Activated naive CD4-positive, alpha-beta T cell treated with anti-CD3 and anti-CD28 coated beads, Interleukin-2, amount 50 U/mL, for 16 hours (primary cell): ENCODE measurements at regions not wholly inside any gene's neighbourhood (a gene's known extent, or its start where the extent isn't known, plus 50 kb on each side); places are given as distances from the start of the nearest gene placed in this dataset.
A peak's percentile ranks its signal among the peaks of the same experiment; 100 is the strongest.
"Not testable (repeated sequence)": the region's sequence is repeated elsewhere in the genome, so short reads cannot be mapped to it uniquely, and the experiment has no call there.

ENCODE experiments used
- DNase-seq: peaks from one replicate; pipeline ENCODE4 v3.0.0-alpha.2; 2020

DNA sequence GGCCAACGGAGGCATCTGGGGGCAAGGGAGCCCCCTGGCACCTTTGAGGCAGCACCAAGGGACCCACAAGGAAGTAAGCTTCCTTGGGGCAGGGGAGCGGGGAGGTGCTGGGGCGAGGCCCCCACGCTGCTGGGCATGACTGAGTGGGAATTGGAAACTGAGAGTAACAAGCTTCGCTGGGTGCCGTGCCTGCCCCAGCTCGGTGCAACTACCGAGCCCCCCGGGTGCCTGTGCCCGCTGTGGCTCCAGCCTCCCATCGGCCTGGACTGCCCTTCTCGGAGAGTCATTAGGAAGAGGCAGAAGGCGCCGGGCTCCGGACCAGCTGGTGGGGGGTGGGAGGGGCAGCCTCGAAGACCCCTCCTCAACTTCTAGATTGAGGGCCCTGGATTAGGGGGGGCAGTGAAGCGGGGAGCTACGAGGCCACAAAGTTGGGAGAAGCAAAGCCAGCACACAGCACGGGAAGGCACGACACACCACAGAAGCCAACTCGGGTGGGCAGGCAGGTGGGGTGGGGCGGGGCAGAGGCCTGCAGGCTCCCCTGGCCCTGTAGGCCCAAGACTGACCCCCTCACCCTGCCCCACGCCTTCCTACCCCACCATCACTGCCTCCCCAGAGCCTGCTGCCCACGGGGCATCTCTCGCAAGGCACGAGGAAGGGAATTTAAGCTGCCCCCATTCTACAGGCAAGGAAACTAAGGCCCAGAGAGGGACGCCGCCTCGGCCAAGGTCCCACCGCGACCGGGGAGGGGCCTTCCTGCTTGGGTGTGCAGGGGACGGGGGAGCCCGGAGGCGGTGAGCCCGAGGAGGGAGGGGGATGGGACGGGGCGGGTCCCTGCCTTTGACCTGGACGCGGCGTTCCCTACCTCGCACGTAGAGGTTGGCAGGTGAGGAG, 83.2 kb downstream of the PTPRS start:
- DNase-seq = no peak

DNA sequence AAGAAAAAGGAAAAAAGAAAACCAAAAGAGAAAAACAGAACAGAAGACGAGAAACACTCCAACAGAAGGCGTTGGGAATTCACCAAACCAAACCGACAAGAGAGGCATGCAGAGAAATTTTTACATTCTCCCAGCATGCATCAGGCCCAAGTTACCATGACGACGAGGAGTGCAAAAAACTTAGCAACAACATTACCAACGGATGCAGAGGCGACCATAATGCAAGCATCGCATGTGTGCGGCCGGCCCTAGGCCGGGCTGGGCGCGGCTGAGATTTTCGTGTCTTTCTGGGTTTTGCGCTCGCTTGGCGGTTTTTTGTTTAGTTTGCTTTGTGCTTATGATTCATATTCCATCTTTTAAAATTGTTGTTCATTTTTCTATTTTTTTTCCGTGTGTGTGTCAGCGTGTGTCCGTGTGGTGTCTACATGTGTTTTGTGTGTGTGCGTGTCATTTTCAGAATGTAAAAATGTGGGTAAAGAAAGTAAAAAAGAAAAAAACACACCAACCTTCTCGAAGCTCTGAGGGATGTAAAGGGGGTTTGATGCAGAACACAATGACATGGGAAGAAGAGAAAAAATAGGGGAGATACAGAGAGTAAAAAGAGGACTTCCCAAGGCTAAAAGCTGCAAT, 84.9 kb downstream of the PTPRS start:
- no peak for DNase-seq

DNA sequence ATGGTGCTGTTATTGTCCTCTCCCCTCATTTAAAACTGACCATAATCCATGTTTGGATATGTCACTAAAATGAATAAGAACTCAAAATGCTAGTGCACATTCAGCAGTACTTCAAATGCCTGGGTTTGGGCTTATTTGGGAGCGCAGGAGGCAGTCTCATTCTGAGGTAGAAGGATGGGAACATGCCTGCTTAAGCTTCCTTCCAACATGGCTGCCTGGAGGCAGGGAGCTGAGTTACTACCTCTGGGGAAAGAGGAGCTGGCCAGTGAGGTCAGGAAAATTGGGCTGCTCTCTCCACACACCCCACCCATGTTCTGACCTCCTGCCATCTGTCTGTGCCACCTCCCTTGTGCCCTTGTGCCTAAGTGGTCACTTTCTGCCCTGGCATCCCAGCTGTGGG, 85.7 kb downstream of the PTPRS start:
- no peak for DNase-seq

DNA sequence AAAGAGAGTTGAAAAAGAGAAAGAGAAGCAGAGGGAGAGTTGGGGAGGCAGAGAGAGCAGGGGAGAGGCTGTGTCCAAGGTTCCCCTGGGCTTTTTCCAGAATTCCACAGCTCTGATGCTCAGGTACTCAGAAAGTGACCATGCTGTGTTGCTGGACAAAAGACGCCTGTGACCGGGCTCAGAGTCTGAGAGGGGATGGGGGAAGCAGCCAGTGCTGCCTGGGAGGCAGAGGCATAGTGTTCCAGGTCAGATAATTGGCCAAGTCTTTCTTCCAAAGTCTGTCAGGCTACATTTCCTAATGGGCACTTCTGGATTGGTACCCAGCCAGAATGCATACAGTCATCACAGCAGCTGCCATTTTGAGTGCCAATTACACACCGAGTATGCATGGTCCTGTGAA, 86.1 kb downstream of the PTPRS start:
- DNase-seq = no peak

DNA sequence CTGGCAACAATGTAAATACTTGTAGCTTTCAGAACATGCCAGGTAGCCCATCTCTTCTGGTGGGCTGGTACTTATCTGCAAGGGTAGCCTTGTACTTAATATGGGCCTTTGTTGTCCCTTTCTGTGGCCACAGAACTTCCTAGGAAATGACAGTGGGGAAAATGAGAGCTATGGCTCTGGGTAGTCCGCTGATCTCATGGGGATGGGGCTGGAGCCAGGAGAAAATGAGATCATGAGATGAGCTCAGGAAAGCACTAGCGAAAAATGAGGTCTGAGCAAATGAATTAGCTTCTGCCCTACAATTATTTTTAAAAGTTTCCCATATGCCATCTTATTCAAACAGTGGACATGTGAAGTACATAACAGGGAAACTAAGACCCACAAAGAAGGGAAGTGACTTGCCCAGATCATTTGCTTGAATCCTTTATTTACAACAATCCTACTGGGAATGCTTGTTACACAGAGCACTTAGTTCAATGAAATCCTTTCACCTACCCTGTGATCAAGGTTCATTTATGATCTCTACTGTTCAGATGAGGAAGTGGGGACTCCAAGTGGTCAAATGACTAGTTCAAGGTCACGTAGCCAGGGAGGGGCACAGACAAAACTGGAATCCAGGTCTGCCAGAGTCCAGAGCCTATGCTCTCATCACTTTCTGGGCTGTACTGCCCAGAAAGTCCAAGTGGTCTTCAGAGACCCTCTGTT, 87.1 kb downstream of the PTPRS start:
- DNase-seq = no peak

DNA sequence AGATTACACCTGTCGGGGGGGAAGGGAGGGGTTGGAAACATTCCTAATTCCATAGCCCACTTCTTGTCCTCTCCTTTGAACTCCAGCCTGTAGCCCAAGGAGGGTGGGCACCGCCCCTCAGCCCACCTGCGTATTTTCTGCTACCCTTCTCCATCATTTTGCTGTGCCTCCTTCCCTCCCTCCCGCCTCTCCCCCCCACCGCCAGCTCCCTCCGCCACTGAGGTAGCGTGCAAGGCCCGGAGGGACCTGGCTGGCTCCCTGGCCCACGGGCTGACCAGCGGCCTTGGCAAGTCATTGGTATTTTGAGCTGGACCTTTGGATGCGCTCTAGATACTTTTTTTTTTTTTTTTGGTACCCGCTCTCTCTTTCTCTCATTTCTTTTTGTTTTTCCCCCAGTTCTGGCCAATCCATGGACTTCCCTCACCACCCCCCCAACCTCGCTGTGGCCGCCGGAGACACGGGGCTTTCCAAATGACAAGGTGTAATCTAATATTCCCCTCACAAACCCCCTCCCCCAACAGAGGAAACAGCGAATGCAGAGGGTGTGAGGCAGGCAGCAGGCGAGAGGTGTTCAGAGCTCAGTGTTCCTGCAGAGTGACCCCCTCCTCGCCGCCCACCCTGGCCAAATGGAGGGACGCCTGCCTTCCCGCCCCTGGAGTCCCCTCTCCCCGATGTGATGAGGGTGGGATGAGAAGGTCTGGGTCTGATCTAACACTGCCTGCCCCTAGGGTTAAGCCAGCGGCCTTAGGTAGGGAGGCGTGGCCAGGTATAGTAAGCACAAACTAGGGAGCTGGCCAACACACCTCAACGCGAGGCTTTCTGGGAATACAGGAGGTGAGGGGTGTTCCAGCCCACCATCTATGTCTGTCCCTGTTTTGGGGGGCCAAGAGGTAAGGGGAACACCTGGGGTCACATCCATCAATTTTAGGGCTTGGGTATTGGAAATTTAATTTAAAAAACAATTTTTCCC, 89.2 kb downstream of the PTPRS start:
- no peak for DNase-seq

DNA sequence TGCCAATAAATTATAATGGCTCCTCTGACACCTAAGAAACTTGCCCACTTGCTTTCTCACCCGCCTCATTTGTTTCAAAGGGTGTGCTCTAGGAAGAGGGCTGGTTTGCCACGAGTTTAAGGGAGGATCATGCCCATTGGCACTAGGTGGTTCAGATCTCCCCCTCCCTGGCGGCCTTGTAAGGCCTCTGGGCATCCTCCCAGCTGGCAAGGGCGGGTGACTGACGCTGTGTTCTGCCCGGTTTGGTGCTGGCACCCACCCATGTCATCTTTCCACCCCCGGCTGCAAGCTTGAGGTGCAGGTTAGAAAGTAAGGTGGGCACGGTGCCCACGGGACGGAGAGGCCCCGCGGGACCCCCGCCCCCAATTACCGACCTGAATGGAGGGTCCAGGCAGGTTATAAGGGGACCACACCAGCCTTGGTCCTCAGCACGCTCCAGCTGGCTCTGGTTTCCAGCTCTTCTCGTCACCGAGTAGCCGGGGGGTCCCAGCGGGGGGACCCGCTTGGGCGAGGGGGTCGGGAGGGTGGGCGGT, 90.4 kb downstream of the PTPRS start:
- no peak for DNase-seq

DNA sequence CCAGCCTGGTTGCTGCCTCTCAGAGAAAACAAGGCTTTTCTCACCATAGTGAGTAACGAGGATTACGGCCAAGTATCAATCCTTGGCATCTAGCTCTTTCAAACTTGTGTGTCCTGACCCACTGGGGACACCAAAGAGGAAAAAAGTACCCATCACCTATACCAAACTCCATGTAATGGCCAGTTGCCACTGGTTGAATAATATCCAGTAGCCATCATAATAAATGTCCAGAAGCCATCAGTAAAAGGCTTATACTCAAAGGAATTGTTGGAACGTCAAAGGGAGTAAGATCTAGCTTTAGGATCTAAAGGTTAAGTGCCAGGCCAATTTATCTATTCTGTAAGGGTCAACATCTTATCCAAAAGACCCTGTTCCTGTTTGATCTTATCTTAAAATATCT, 91.1 kb downstream of the PTPRS start:
- DNase-seq = no peak

DNA sequence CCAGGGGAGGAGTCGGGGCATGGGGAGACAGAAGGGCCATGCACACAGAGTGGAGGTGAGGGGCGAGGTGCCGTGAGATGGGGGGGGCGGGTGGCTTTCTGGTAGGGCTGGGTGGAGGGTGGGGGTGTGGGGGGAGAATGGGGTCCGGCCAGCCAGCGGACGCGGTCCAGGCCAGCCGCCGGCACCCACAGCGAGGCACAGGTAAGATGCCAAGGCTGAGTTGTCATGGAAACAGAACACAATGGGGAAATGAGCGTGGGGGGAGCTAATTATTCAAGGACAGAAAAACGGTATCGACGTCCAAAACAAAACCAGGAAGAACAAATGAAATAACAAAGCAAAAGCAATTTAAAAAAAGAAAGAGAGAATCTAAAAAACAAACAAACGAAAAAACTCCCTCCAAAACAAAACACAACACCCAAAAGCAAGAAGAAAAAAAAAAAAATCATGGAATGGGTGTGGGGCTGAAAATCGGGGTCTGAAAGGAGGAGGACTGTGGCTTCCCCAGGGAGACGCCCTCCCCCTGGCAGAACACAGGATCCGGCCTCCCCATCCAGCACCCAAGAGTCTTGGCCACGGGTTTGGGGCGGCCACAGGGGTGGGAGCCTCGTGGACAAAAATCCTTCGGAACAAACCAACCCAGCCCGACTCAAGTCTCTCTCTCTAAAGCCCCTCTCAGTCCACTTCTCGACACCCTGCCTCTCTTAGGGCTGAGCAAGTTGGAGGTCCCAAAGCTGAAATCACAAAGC, 92.5 kb downstream of the PTPRS start:
- no peak for DNase-seq

DNA sequence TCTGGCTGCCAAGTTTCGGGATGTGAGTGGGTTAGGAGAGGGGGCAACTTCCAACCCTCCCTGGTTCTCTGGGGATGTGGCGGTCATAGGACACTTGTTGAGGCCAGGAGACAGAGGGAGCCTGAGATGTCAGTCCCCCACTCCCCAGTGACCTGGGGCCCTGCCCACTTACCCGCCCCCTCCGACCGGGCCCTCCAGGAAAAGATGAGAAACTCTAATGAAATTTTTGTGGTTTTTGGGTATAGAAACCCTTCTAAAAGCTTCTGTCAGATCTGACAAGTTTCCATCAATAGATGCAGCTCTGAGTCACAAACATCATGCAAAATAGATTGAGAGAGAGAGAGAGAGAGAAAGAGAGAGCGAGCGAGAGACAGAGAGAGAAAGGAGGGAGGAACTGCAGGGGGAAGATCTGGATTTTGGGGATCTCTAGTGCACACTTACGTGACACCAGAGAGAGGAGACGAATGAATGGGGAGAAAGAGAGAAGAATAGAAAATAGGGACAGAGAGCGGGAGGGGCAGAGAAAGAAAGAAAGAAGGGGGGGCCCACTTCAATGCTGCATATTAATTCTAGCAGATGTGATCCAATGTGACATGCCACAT, 94.0 kb downstream of the PTPRS start:
- DNase-seq = peak; percentile 26

DNA sequence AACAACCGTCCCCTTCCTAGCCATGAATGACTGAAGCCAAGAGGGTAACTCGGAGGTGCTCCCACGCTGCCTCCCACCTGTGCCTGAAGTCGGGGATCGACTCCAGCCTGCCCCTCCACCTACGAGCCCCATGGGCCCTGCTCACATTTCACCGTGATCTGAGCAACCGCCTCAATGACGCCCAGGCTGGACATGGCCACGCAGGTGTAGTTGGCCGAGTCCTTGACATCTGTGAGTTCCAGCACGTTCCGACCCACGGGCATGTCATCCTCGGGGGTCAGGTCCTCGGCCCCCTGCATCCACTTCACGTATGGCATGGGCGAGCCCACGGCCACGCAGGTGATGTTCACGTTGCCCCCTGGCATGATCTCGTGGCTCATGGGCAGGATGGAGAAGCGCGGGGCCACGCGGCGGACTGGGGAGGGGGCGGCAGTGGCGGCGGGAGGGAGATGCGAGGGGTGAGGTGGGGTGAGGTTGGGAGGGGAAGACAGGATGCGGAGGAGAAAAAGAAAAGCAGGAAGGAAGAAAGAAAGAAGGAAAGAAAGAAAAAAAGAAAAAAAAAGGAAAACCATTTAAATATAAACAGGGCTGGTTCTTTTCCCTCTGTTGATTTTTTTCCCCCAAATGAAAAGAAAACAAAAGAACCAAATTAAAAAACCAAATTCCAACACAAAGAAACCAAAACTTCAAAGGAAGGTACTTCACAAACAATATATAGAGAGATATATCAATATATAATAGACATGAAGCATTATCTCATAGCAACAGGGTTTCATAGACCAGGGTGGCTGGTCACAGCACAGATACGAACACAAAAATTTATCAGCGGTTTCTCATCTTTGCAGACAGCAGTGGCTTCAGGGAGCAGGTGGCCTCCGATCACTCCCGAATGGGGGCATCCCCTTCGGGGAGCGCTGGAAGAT, 94.7 kb downstream of the PTPRS start:
- DNase-seq = no peak

DNA sequence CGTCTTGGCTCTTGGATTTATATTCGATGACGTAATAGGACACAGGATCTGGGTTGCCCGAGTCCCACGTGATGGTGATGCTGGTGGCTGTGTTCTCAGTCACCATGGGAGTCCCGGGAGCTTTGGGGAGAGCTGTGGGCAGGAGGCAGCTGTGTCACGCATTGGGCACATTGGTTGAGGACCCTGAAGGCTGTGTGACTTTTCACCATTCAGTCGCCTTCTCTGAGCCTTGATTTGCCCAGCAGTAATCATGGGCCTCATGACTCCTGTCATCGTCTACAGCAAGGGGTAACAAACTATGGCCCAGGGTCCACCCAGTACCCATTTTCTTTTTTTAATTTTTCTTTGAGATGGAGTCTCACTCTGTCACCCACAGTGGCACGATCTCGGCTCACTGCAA, 96.3 kb downstream of the PTPRS start:
- DNase-seq = no peak

DNA sequence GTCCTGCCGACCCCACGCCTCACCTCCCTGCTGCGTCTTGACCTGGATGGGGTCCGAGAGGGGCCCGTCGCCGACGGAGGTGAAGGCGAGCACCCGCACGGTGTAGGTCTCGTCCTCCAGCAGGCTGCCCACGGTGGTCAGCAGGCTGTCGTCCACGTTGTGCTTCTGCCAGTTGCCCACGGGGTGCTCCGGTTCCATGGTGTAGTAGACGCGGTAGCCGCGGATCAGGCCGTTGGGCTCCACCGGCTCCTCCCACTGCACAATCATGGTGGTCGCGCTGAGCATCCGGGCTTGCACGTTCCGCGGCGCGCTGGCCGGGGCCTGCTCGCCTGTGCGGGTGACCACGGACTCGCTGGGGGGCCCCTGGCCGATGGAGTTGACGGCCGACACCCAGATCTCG, 96.7 kb downstream of the PTPRS start:
- DNase-seq = no peak

DNA sequence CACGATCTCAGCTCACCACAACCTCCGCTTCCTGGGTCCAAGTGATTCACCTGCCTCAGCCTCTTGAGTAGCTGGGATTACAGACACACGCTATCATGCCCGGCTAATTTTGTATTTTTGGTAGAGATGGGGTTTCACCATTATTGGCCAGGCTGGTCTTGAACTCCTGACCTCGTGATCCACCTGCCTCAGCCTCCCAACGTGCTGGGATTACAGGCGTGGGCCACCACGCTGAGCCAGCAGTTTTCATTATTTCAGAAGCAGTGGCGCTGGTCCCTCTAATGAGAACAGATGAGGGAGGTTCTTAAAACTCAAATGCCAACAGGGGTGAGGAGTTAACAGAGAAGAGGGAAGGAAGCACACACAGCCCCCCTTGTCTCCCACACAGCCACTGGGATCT, 98.7 kb downstream of the PTPRS start:
- DNase-seq = not testable (repeated sequence)

DNA sequence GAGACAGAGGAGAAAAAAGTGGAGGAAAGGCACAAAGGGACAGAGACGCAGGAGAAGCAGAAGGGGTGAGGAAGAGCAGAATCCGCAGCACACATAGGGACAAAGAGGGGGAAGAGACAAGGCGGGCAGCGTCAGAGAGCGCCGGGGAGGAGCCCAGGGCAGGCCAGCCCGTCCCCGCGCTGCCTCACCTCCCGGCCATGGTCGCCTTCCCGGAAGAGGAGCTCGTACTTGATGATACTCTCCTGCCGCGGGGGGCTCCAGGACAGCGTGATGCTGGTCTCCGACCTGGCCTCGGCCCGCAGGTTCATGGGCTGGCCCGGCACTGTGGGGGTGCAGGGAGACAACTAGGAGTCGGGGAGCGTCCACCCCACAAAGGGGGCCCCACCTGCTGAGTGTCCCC, 100.6 kb downstream of the PTPRS start:
- DNase-seq = no peak

DNA sequence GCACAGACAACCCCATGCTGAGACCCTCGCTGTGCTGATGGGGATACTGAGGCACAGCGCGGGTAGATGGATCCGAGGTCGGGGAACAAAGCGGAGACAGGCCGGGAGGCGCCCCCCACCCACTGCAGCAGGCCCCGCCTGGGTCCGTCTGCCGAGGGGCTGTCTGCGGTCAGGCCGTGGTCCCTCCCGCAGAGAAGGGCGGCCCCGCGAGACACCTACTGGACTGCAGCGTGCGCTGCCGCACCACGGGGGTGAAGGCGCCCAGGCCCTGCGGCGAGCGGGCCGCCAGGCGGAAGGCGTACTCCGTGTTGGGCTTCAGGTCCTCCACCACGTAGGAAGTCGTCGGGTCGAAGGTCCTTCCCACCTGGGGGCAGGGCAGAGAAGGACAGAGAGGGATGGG, 101.9 kb downstream of the PTPRS start:
- no peak for DNase-seq

DNA sequence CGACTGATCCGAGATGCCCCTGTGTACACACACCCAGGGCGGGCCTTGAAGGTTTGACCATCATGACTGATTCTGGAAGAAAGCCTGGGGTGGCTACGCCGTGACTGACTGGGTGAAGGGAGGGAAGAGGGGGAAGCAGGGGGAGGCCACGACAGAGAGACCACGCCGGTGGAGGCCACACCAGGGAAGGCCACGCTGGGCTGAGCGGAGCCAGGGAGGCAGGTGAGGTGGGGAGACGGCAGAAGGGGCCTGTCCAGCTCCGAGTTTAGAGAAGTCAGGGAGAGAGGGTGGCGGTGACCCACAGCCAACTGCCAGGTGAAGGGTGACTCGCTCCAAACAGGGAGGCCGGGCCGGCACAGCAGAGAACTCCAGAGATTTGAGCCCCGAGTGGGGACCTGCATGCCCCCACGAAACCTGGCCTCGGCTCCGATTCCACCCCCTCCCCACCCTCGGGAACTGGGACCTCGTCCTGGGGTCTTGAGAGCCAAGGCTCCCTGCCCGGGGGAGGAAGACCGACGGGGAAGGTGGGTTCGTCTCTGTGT, 102.6 kb downstream of the PTPRS start:
- DNase-seq = no peak

DNA sequence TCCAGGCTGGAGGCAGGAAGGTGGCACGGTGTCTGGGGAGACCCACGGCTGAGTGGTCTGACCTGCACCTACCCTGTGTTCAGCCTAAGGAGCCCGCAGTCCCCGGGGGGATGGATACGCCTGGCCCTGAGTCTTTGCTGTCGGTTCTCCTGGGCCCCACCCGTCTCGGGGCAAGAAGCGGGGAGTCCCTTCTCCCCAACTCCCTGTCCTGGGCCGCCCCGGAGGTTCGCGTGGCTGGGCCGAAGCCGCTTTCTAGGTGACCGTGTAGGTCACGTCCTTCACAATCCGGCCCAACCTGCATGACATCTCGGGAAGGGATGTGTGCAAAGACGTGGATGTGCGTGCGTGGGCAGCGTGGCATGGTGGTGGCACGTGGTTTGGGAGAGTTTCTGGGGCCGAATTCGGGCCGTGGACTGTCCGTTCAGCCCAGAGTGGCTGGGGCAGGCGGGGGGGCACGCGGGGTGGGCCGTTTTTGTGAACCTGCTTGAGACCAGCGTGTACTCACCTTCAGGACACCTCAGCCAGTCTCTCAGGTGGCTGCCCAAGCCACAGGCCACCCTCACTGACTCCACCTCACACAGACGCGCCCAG, 103.3 kb downstream of the PTPRS start:
- no peak for DNase-seq

DNA sequence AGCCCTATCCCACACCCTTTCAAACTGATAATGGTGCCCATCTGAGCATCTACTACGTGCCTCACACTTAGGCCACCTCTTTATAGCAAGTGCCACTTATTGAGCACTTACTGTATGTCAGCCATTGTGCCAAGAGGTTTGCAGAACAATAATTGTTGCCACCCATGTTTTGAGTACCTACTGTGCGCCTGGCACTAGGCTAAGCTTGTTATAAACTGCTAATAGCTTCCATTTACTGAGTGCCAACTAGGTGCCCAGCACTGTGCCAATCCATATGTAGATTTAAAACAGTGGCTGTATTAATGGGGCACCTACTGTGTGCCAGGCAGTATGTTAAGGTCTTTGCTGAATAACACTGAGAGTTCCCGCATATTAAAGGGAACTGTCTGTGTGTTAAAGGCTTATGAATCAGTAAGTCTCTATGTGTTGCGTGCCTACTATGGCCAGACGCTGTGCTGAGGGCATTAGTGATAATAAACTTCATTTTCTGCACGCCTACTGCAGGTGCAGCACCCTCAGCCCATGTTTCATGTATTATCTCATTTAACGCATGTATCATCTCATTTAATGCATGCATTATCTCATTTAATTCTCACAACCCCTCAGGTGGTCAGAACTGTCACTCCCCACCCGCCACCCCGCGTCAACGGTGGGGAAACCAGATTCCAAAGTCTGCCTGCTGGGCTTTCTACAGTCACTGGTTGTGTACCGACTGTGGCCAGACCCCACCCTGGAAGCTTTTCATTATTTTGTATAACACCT, 105.0 kb downstream of the PTPRS start:
- no peak for DNase-seq
